Neural cell (in vitro differentiated cells): ENCODE measurements at regions not wholly inside any gene's neighbourhood (a gene's known extent, or its start where the extent isn't known, plus 50 kb on each side); places are given as distances from the start of the nearest gene placed in this dataset.

ENCODE experiments used
- EP300 ChIP-seq: fragments of 450-650 bp; conservative IDR thresholded peaks from 2 replicates; pipeline ENCODE4 v1.6.1; 2014; ENCODE audit warnings: antibody characterized with exemption, mild to moderate bottlenecking, moderate library complexity; ENCODE audit not compliant: poor library complexity, severe bottlenecking
- POLR2AphosphoS5 ChIP-seq: IDR thresholded peaks from 2 replicates; pipeline ENCODE4 v1.6.1; 2012

DNA sequence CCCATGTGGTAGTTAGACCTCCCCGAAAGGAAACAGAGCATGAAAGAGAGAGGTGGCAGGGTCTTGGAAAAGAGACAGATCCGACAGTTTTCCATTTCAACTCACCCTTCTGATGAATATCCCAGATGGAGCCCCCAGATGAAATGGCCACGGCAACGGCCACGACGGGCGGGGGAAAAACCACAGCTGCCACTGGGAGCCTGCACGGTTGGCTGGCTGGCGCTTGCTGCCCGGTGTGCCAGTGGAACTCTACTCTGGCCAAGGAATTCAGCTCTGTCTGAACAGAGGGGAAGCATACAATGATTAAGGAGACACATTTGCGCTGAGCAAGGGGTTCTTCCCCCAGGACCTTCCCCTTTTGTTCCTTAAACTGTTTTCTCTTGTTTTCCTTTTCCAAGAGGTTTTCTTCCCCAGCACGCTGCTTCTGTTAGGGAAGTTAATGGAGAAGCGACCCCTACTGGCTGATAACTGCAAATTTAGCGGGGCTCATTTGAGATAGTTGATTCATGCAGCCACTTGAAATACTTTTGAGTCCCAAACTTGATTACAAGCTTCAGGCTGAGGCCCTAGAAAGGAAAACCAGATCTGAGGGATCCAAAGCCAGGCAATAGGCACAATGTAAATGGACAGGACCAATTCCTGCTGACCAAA lies 1122.5 kb downstream of the NCAM2 start:
- no peak for TF ChIP-seq EP300
- no peak for TF ChIP-seq POLR2AphosphoS5
